Body of pancreas (tissue), 4 donors: ENCODE measurements at regions not wholly inside any gene's neighbourhood (a gene's known extent, or its start where the extent isn't known, plus 50 kb on each side); places are given as distances from the start of the nearest gene placed in this dataset.

Experiments used
- CTCF ChIP-seq, 7 experiments: fragments of 450-650 bp in 4 of 7; fragments of 200-600 bp in 3 of 7; sonication (generic) in 3 of 7; IDR thresholded peaks; one replicate each; pipeline ENCODE4 v1.5.1; 2016 to 2019; ENCODE audit warnings: antibody characterized with exemption in 7 of 7
- POLR2A ChIP-seq, 3 donors: fragments of 450-650 bp; IDR thresholded peaks; one replicate each; pipeline ENCODE4 v1.6.1; 2016; ENCODE audit warnings: antibody characterized with exemption in 3 of 3, mild to moderate bottlenecking in 2 of 3

DNA sequence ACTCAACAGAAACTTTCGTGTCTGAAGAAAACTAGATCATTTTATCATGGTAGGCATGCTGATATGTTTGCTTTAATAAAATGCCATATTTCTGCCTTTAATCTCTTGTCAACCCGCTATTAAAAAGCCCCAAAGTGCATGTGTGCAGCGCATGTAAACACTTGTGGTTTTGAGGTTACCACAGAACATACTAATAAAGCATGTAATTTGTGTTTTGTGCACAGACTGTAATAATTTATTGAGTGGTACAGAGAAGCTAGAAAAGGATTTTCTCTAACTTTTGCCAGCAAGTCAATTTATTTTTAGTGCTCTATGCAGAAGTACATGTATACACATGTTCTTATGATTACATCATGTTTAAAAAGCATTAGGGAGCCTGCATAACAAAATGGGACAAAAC lies 349.9 kb upstream of the SLC35B3 start:
- TF ChIP-seq CTCF (IDR thresholded peaks at IDR 0.05) (no peak), POLR2A (IDR thresholded peaks at IDR 0.05) (no peak)
